ENCODE measurements at regions not wholly inside any gene's neighbourhood (a gene's known extent, or its start where the extent isn't known, plus 50 kb on each side); places are given as distances from the start of the nearest gene placed in this dataset.

GRCh38 chr1:201739080-201739479, 89.9 kb upstream of the IPO9 start:
- TF ChIP-seq, protein P1, sequence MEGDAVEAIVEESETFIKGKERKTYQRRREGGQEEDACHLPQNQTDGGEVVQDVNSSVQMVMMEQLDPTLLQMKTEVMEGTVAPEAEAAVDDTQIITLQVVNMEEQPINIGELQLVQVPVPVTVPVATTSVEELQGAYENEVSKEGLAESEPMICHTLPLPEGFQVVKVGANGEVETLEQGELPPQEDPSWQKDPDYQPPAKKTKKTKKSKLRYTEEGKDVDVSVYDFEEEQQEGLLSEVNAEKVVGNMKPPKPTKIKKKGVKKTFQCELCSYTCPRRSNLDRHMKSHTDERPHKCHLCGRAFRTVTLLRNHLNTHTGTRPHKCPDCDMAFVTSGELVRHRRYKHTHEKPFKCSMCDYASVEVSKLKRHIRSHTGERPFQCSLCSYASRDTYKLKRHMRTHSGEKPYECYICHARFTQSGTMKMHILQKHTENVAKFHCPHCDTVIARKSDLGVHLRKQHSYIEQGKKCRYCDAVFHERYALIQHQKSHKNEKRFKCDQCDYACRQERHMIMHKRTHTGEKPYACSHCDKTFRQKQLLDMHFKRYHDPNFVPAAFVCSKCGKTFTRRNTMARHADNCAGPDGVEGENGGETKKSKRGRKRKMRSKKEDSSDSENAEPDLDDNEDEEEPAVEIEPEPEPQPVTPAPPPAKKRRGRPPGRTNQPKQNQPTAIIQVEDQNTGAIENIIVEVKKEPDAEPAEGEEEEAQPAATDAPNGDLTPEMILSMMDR (IDR thresholded peaks at IDR 0.05 in 2 of 3, conservative IDR thresholded peaks at IDR 0.05 in 1 of 3; ENCODE audit: borderline replicate concordance in 1 of 3, insufficient read depth in 1 of 3, low read depth in 2 of 3, low read length in 2 of 3) = no peak
- TF ChIP-seq TCF7L2 (IDR thresholded peaks at IDR 0.05; ENCODE audit: borderline replicate concordance, extremely low read depth, insufficient read depth, insufficient read length) (no peak), POLR2AphosphoS5 (IDR thresholded peaks at IDR 0.05; ENCODE audit: low read depth, low read length) (no peak), POLR2A (IDR thresholded peaks at IDR 0.05; ENCODE audit: borderline replicate concordance, extremely low read depth, insufficient read depth, insufficient read length) (no peak), YY1 (IDR thresholded peaks at IDR 0.05; ENCODE audit: extremely low read depth, insufficient replicate concordance, low read depth, low read length) (no peak), ZNF274 (IDR thresholded peaks at IDR 0.05; ENCODE audit: low read depth, low read length) (no peak)
- TF ChIP-seq, protein P2, sequence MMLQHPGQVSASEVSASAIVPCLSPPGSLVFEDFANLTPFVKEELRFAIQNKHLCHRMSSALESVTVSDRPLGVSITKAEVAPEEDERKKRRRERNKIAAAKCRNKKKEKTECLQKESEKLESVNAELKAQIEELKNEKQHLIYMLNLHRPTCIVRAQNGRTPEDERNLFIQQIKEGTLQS (IDR thresholded peaks at IDR 0.05) = no peak
